NCI-H510A treated with DMSO at 0.1 percent for 48 hours (cell line): ENCODE measurements at regions not wholly inside any gene's neighbourhood (a gene's known extent, or its start where the extent isn't known, plus 50 kb on each side); places are given as distances from the start of the nearest gene placed in this dataset.

ENCODE experiments used
- DNase-seq: peaks from one replicate; lab custom pipeline; 2025; lab: John Stamatoyannopoulos, UW

DNA sequence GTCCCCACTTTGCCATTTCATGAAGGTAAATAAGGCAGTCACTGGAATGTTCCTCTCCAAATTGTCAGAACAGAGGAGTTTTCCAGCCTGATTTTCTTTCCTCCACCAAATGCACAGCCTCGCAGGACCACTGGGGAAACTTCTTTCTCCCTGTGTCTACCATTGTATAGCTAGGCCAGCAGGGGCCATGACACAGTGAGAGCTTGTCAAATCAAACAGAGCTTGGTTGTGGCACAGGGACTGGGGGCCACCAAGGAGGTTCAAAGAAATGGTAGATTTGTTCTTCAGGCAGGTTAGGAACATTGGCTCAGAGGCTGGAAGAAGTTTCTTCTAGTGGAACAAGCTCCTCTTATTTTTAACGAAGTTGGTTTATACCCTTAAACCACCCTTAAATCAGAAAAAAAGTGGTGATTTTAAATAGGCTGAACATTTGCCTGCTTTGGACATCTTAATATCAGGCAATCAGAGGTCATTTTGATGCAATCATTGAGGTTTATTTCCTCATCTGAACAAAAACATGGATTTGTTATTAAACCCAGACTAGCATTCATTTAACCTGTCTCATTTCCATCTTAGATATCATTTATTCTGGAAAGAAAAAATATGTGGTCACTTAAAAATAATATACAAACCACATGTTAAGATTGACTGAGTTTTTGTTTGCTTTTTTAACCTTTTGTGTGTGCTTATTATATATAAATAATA is 105.6 kb downstream of the GTPBP8 start:
- no peak for DNase-seq

DNA sequence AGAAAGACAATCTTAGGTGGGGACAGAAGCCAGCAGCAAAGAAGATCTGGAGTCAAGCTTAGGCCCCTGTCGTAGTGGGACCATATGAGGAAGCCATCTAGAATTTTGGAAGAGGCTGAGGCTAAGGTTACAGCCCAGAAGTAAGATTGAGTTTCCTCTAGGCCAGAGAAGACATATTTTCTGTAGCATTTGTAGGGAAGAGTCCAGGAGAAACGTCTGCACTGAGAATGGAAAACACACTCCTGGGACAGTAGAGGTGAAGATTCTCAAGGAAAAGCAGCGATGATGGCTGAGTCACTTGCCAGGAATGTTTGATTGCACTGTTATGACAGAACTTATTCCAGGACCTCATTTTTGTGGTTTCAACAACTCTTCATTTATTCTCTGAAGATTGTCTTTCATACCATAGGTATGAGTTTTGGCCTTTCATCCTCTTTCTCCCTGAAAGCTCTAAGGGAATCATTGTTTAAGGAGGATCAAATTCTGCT is 107.2 kb downstream of the GTPBP8 start:
- DNase-seq = no peak

DNA sequence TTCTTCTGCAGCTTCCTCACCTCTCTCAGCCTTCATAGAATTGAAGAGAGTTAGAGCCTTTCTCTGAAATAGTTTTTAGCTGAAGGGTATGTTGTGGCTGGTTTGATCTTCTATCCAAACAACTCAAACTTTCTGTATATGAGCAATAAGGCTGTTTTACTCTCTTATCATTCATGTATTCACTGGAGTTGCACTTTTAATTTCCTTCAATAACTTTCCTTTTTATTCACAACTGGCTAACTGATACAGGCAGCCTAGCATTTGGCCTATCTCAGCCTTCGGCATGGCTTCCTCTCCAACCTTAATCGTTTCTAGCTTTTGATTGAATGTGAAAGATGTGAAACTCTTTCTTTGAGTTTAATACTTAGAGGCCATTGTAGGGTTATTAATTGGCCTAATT is 109.3 kb downstream of the GTPBP8 start:
- no peak for DNase-seq

DNA sequence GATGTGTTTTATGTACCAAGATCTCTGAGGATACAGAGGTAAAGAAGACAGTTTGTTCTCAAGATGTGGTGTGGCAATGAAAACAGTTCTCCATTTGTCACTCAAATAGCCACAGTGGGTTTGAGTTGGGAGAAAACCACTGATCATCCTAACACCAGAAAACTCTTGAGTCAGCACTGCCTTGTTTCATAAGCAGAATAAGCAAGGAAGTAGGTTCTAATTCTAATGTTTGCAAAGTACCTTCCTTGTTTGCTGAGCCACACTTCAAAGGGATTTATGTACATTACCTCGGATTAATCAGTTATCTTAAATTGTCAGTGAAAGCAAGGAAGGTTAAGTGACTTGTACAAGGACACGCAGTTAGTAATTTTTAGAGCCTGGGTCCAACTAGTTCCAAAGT is 107.8 kb upstream of the BOC start:
- peak; percentile 26 for DNase-seq

DNA sequence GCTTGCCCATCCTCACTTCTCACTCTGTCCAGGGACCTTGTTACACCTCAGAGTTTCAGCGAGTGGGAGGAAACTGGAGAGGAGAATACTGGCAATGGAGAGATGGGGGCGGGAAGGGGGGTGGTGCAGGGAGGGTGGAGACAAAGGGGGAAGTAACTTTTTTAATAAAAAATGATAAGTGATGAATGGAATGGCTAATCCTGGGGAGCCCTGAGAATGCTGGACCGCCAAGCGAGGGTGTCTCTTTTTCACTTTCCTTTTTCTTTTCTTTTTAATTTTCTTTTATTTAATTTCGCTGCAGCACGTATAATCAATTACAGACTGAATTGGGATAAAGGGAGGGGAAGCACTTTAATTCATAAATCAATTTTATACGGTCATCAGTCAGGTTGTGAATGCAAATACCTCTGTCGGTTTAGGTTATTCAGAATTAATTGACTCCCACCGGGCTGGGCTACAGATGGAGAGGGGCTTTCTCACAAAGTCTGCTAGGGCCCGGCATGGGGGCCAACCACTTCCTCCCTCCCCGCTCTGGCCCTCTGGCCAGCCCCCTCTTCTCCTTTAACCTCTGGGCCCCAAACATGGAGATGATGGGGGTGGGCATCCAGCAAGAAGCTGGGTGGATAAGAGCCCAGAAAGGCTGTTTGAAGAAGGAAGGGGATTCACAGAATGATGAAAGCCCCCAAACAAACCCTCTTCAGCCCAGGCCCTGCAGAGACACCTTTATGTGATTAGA is 106.8 kb upstream of the BOC start:
- no peak for DNase-seq

DNA sequence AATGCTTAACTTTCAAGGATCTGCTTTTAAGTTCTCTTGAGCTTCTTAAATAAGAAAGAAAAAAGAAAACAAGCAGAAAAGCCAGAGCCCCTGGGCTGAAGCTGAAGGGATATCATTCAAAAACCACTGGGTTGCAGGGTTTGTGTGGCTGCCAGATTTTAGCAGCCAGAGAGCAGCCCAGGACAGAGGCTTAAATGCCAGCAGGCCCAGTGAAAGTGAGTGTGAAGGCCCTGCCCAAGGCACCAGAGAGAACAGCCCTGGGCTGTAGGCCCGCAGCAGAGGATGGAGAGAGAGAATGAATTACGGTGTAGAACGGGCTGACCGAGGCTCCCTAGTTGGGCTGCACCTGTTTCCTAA is 106.3 kb upstream of the BOC start:
- DNase-seq = no peak

DNA sequence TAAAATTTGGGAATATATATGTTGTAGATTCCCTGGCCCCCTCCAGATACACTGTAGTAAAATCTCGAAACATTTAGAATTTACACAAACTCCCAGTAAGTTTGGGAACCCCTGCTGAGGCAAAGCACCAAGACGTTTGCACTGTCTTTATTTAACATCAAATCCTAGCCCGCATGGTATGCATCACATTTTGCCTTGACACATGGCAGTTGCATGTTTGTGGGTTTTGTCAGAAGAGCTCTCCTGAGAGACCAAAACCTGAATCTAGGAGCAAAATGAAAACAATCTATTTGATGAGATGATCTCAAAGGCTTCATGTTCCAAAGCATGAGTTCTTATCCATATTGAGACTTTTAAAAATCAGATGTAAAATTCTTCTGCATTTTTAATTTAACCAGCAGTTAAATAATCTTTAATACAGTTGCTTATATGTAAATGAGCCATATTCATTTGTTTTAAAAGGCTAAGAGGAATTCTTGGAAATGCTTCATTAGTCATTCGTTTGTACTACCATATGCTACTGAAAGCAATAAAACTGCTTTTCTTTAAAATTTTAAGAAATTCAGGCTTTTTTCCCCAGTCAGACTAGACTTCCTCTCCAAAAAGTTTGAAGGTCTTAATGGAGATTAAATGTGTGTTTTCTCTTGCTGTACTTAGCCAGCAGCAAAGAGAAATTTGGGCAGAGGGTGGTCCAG is 105.2 kb upstream of the BOC start:
- no peak for DNase-seq

DNA sequence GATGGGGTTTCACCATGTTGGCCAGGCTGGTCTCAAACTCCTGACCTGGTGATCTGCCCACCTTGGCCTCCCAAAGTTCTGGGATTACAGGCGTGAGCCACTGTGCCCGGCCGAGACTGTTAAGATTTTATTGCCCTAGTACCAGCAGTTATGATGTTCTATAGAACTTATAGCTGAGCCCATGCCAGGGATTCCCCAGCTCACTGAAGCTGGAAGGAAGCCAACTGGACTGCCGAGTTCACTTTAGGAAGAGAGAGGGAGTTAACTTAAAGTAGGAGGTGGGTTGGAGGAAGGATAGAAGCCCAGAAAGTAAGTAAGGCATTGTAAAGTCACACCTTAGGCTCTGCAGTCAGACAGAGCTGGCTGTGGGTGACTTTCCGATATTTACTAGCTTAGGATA is 101.1 kb upstream of the BOC start:
- no peak for DNase-seq

DNA sequence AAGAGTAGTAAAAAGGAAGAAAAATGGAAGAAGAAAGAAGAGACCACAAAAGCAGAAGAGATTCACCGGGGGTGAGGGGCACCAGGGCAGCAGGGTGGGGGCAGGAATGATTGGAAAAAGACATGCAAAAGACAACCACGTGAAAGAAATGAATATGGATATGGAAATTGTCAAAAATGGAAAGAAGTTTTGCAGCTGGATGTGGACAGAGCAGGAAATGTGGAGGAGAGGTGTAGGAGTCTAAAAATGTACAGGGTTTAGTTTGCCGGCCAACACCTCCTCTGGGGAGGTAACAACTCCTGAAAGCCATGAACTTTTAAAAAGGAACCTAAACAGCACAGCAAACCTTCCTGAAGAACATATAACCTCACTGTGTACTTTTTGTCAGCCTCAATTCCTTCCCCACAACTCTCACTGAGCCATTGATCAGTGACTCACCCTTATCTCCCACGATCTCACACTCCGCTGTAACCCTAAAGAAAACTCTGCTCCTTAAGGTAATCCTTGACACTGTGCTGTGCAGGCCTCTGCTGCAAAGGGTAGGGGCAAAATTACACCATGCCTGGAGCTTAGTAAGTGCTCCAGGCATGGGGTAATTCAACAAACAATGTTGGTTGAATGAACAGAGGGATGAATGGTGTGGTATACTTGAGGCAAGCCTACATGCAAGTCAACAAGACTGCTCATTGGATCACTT is 100.2 kb upstream of the BOC start:
- no peak for DNase-seq

DNA sequence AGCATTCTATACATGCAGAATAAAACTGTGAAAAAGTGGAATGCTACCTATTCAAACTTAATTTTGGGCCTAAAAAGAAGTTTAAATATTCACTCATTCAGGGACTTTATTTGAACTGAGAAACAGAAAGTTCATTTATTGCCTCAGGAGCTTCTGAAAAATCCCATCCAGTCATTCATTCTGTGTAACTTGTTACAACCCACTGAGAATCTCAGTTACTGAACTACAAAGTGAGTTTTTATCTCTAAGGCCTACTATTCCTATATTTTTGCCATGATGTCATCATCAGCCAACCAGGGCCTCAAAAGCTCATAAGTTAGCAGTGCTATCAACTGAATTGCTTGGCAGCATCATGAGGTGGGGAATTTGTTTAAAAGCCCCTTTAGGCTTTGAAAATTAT is 98.0 kb upstream of the BOC start:
- no peak for DNase-seq

DNA sequence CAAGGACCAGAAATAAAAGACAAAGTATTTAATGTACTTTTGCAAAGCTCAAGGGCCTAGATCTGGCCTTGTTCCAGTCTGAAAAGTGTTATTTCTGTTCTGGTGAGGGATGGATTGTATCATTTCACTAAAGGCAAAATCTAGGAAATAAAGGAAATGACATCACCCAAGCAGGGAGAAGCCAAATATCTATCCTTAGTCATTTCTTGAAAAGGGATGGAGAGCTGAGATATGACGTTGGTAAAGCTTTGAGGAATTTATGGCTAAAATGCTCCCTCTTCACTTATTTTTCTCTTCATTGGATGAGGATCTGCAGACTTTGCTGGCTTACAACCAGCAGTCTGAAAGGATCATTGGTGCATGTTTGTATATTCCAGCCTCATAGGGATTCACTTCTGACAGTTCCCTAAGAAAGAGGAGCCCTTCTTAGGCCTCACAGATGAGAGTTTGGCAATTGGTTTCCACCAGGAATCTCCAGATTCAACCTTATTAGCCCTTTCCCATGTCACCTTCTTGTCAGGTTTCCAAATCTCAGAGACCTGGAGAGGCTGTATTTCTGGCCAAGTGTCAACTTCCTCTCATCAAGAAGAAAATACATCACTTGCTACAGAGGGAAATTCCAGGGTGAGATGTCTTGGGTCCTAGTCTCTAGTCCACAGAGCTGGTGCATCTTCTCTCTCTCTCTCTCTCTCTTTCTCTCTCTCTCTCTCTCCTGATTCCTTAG is 93.7 kb upstream of the BOC start:
- no peak for DNase-seq

DNA sequence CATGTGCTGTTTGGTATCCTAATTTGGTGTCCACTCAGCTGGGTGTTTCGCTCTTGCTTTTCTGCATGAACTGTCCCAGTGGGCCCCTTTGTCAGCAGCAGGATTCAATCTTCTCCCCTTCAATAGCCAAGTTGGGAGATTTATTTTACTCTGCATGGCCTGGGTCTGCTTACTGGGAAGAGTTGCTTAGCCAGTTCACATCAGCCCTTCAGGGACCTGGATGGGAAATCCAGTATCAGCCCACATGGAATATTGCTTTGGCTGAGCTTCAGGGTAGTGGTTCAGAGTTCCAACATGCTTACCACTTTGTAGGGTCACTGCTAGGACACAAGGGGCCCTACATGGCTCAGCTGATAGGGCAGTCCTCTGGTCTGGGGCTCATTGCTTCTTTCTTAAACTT is 93.0 kb upstream of the BOC start:
- no peak for DNase-seq

DNA sequence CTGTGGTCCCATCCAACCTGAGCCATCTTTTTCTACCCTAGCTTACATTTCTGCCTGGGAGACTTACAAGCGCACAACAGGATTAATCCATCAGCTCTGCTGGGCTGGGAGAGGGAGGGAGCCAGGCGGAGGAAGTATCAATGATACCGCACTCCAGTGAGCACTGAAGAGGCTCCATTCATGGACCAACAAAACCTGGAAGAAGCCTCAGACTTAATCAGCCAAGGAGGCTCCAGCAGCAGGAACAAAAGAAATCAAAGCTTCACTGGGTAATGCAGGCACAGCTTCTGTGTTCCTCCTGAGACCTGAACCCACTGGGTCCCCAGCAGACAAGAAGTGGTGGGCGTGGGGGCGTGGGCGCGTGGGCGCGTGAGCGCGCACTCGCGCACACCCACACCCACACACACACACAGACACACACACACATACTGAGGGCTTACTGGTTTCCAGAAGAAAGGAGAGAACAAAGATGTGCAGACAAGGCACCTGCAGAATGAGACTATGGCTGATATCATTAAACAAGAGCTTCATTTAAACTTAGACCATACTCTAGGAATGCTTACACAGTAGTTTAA is 87.0 kb upstream of the BOC start:
- DNase-seq = no peak

DNA sequence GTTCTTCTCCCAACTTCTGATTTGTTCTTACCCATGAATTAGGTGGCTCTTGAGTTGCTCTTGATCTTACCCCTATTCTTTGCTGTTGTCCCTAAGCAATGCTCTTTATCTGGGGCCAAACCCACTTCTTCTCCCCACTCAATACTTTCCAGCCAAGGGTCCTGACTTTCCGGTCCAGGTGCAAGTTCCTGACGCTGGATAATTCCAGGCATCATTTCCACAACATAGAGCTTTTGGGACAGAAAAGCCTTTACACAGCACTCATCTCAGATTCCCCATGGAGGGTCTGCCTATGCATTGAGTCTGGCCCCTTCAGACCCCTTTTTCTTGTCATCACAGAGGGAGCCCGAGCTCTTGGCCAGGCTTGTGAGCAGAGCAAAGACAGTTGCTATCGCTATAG is 85.4 kb upstream of the BOC start:
- DNase-seq = no peak

DNA sequence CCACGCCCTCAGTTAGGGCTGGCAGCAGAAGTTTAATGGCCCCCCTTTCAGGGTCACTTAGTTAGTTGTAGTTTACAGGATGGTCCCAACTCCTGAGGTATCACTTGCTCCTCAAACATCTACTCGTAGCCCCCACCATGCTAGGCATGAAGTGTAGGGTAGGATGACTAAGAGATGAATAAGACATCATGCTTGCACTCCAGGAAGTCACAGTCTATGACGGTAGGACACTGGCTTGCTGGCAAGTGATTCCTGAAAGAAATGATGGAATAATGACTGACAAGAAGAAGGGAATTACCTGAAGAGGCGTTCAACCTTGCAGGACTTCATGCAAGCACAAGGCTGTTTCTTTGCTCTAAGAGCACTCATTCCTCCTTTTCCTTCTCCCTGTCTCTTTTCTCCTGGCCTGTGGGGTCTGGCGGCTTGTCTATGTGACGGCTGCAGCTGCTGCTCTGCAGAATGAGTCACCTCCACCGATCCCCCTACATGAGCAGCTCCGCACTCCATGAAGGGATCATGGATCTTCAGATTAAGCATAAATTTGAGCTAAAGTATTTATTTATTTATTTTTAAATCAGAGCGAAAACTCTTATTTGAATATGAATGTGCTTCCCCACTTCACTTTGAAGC is 82.9 kb upstream of the BOC start:
- DNase-seq = no peak

DNA sequence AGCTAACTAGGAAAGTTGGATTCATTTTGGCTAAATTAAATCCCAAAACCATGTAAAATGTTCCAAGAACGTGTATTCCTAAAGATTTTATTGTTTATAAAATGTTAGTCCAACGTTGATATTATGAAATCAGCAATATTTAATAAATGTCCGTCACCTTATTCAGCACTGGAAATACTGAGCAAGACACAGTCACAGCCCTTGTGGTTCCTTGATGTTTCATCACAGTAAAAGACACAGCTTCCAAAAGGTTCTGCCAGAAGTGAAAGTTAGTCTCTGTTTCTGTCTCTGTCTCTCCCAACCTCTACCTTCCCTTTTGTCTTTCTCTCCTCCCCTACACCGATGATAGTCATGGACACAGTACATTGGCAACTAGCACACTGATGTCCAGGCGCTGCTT is 82.2 kb upstream of the BOC start:
- no peak for DNase-seq

DNA sequence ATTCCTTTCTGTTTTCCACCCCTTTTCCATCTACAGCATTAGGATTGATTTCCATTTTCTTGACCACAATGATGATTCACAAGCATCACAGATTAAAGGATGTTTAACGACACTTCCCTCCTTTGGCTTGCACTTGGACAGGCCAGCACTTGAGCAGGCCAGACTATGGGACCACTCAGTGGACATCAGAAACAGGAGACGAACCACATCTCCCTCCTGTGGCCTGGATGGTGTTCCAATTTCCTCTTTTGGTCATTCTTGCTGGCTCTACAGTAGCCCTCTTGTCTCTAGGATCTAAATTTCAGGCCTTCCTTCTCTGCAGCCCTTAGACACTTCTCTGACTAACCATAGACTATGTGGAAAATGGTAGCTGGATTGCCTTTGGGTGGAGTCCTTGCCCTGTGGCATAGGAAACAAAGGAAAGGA is 78.8 kb upstream of the BOC start:
- no peak for DNase-seq

DNA sequence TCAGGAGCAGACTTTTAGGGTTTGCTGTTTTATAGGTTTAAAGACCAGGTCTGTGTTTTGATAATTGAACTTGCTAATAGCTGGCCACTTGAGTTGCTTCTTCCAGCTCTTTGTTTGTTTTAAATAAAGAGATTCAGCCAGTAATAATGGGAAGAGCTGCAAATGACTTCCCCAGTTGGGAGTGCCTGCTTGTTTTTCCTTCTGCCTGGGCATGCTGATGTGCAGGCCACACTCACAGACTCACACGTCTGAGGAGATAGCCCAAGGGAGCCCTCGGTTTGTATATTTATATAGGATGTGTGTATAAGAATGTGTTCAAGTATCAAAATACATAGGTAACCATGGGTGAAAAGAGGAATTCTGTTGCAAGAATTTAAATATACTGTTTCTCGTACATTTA is 78.2 kb upstream of the BOC start:
- no peak for DNase-seq

DNA sequence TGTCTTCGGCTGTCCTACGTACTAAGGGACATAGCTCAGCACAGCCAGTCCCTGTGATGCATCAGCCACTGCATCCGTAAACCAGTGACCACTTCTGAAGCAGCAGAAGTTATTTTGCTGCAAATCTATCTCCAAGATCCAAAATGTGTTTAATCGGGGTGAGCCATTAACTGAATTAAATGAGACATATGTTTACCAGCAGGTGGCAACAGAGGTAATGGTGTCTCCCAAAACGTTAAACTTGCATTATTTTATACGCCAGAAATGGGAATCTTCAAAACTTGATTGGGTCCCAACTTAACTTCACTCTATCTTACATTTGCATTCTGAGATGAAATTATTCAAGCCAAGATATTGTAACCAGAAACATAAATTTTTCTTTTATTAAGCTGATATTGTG is 75.3 kb upstream of the BOC start:
- peak; percentile 20 for DNase-seq

DNA sequence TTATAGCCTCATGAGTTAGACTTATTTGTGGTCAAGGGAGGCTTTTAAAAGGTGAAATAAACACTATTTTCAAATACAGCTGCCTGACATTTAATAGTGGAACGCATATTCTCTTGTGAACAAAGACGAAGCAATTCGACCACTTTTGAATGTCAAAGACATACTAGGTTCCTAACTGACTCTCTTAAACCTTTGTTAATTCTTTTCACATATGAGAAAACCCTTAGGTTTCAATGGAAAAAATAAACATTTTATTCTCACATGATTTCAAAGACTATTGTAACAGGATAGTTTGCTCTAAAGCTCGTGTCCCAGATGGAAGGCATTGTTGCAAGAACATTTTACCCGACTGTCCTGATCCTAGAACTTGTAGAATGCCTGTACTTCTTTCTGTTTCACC is 74.8 kb upstream of the BOC start:
- no peak for DNase-seq
